ENCODE measurements at regions not wholly inside any gene's neighbourhood (a gene's known extent, or its start where the extent isn't known, plus 50 kb on each side); places are given as distances from the start of the nearest gene placed in this dataset.

DNA sequence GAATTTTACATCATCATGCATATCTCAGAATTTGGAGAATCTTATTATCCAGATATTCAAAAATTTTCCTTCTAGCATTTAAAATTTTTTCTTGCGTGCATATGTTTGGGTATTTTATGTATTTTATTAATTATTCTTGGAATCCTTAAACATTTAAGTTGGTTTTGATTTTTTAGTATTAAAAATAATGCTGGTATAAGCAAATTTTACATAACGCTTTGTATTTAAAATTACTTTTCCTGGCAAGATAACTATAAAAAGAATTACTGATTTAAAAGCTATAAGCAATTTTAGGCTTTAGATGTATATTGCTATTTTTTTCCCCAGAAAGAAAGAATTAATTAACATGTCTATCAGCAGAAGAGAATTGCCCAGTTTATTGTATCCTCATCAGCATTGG, 224.6 kb upstream of the STXBP6 start:
- H3K36me3 Mint-ChIP-seq (ENCODE audit: low read depth, unreplicated experiment): no peaks in the 10 kb centered on the region
- DNase-seq (ENCODE audit: low read depth) (no peak), FAIRE-seq (no peak)
- H3K9me3 Mint-ChIP-seq (ENCODE audit: unreplicated experiment): no peaks in the 10 kb centered on the region
- Histone ChIP-seq H3K9ac (ENCODE audit: low read length) (no peak overlapping the region), H3K4me1 (ENCODE audit: insufficient read depth, low read length) (no peaks in the 10 kb centered on the region), H3K4me3 (ENCODE audit: insufficient read depth, low read depth, low read length) (no peak overlapping the region), H3K4me2 (ENCODE audit: low read length) (no peak overlapping the region), H4K20me1 (ENCODE audit: insufficient read depth, low read length) (no peaks in the 10 kb centered on the region), H3K9me3 (ENCODE audit: insufficient read depth, low read depth, low read length) (no peaks in the 10 kb centered on the region), H3K79me2 (ENCODE audit: insufficient read depth, low read length) (no peaks in the 10 kb centered on the region), H2AFZ (ENCODE audit: low read depth, low read length) (no peak overlapping the region), H3K27ac (ENCODE audit: low read depth, low read length) (no peak overlapping the region), H3K36me3 (ENCODE audit: insufficient read depth, low read length) (no peaks in the 10 kb centered on the region), H3K27me3 (ENCODE audit: insufficient read depth, low read length) (no peaks in the 10 kb centered on the region)
- no peak for TF ChIP-seq EZH2 (IDR thresholded peaks at IDR 0.05; ENCODE audit: insufficient read depth, low read length)
- TF ChIP-seq, protein P1, sequence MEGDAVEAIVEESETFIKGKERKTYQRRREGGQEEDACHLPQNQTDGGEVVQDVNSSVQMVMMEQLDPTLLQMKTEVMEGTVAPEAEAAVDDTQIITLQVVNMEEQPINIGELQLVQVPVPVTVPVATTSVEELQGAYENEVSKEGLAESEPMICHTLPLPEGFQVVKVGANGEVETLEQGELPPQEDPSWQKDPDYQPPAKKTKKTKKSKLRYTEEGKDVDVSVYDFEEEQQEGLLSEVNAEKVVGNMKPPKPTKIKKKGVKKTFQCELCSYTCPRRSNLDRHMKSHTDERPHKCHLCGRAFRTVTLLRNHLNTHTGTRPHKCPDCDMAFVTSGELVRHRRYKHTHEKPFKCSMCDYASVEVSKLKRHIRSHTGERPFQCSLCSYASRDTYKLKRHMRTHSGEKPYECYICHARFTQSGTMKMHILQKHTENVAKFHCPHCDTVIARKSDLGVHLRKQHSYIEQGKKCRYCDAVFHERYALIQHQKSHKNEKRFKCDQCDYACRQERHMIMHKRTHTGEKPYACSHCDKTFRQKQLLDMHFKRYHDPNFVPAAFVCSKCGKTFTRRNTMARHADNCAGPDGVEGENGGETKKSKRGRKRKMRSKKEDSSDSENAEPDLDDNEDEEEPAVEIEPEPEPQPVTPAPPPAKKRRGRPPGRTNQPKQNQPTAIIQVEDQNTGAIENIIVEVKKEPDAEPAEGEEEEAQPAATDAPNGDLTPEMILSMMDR (IDR thresholded peaks at IDR 0.05; ENCODE audit: insufficient read depth, low read depth, low read length): no peak
- H3K4me1 Mint-ChIP-seq (ENCODE audit: low read depth, unreplicated experiment): peaks cover 23% of the 10 kb centered on the region
- H3K4me3 Mint-ChIP-seq (ENCODE audit: unreplicated experiment): no peak overlapping the region
- H3K27ac Mint-ChIP-seq (ENCODE audit: unreplicated experiment): no peak overlapping the region
- H3K27me3 Mint-ChIP-seq (ENCODE audit: low read depth, unreplicated experiment): no peaks in the 10 kb centered on the region

DNA sequence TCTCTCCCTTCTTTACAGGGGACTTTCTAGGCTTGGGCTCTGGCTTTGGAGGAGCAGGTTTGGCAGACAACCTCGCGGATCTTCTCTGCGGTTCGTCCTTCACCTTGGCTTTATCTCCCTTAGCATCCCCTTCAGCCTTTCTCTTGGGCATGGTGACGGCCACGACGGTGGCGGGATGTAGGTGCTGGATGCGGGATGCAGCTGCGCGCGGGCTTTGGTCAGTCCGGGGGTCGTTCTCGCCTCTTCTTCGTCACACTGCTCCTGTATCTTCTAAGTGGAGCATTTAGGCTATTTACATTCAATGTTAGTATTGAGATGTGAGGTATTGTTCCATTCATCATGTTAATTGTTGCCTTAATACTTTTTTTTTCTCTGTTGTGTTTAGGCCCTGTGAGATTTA, 217.2 kb upstream of the STXBP6 start:
- Histone ChIP-seq H3K9ac (ENCODE audit: low read length) (no peak overlapping the region), H3K4me2 (ENCODE audit: low read length) (no peak overlapping the region), H3K27ac (ENCODE audit: low read depth, low read length) (no peak overlapping the region), H2AFZ (ENCODE audit: low read depth, low read length) (no peak overlapping the region), H3K79me2 (ENCODE audit: insufficient read depth, low read length) (no peaks in the 10 kb centered on the region), H3K4me1 (ENCODE audit: insufficient read depth, low read length) (no peaks in the 10 kb centered on the region), H3K27me3 (ENCODE audit: insufficient read depth, low read length) (no peaks in the 10 kb centered on the region), H3K36me3 (ENCODE audit: insufficient read depth, low read length) (no peaks in the 10 kb centered on the region), H4K20me1 (ENCODE audit: insufficient read depth, low read length) (no peaks in the 10 kb centered on the region), H3K4me3 (ENCODE audit: insufficient read depth, low read depth, low read length) (no peak overlapping the region), H3K9me3 (ENCODE audit: insufficient read depth, low read depth, low read length) (no peaks in the 10 kb centered on the region)
- no peak for FAIRE-seq
- Mint-ChIP-seq H3K36me3 (ENCODE audit: low read depth, unreplicated experiment) (no peaks in the 10 kb centered on the region), H3K4me3 (ENCODE audit: unreplicated experiment) (no peak overlapping the region), H3K27ac (ENCODE audit: unreplicated experiment) (no peak overlapping the region), H3K27me3 (ENCODE audit: low read depth, unreplicated experiment) (no peaks in the 10 kb centered on the region), H3K4me1 (ENCODE audit: low read depth, unreplicated experiment) (peaks cover 13% of the 10 kb centered on the region), H3K9me3 (ENCODE audit: unreplicated experiment) (peaks cover 3% of the 10 kb centered on the region)
- TF ChIP-seq EZH2 (IDR thresholded peaks at IDR 0.05; ENCODE audit: insufficient read depth, low read length): no peak
- TF ChIP-seq, protein P1 (IDR thresholded peaks at IDR 0.05; ENCODE audit: insufficient read depth, low read depth, low read length): no peak
- no peak for DNase-seq (ENCODE audit: low read depth)

DNA sequence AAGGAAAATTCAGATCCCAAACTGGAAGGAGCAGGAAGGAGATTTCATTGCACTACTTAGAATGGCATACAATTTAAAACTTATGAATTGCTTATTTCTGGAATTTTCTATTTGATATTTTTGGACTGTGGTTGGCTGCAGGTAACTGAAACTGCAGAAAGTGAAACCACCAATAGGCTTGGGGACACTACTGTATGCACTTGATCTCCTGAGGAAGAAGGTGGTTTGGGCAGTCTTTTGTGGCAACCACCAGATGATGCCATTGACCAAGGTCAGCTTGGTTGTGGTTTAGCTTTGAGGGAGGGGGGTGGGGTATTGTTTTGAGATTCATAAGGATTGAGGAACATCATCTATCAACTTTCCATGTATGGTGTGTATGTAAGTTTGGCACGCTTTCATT, 209.5 kb upstream of the STXBP6 start:
- H3K9ac ChIP-seq (ENCODE audit: low read length): no peak overlapping the region
- no peaks in the 10 kb centered on the region for H3K36me3 ChIP-seq (ENCODE audit: insufficient read depth, low read length)
- H3K36me3 Mint-ChIP-seq (ENCODE audit: low read depth, unreplicated experiment): no peaks in the 10 kb centered on the region
- H3K79me2 ChIP-seq (ENCODE audit: insufficient read depth, low read length): no peaks in the 10 kb centered on the region
- H4K20me1 ChIP-seq (ENCODE audit: insufficient read depth, low read length): no peaks in the 10 kb centered on the region
- no peak overlapping the region for H3K27ac Mint-ChIP-seq (ENCODE audit: unreplicated experiment)
- H2AFZ ChIP-seq (ENCODE audit: low read depth, low read length): no peak overlapping the region
- FAIRE-seq (no peak), DNase-seq (ENCODE audit: low read depth) (no peak)
- H3K27me3 Mint-ChIP-seq (ENCODE audit: low read depth, unreplicated experiment): no peaks in the 10 kb centered on the region
- H3K4me3 Mint-ChIP-seq (ENCODE audit: unreplicated experiment): no peak overlapping the region
- H3K4me2 ChIP-seq (ENCODE audit: low read length): no peak overlapping the region
- peaks cover 2% of the 10 kb centered on the region for H3K9me3 Mint-ChIP-seq (ENCODE audit: unreplicated experiment)
- TF ChIP-seq EZH2 (IDR thresholded peaks at IDR 0.05; ENCODE audit: insufficient read depth, low read length): no peak
- TF ChIP-seq, protein P1 (IDR thresholded peaks at IDR 0.05; ENCODE audit: insufficient read depth, low read depth, low read length): no peak
- no peaks in the 10 kb centered on the region for H3K27me3 ChIP-seq (ENCODE audit: insufficient read depth, low read length)
- peaks cover 4% of the 10 kb centered on the region for H3K4me1 Mint-ChIP-seq (ENCODE audit: low read depth, unreplicated experiment)
- no peaks in the 10 kb centered on the region for H3K4me1 ChIP-seq (ENCODE audit: insufficient read depth, low read length)
- no peak overlapping the region for H3K27ac ChIP-seq (ENCODE audit: low read depth, low read length)
- H3K9me3 ChIP-seq (ENCODE audit: insufficient read depth, low read depth, low read length): no peaks in the 10 kb centered on the region
- H3K4me3 ChIP-seq (ENCODE audit: insufficient read depth, low read depth, low read length): no peak overlapping the region

All from astrocyte (in vitro differentiated cells and primary cell).